ENCODE measurements at regions not wholly inside any gene's neighbourhood (a gene's known extent, or its start where the extent isn't known, plus 50 kb on each side); places are given as distances from the start of the nearest gene placed in this dataset.

- in situ Hi-C loops (cut with MboI) (no loop called here), intact Hi-C loops (cut with micrococcal nuclease) (no loop called here)
- no peaks in the 10 kb centered on the region for H3K4me1 ChIP-seq (replicated peaks in 1 of 2; ENCODE audit: control insufficient read depth in 2 of 2, insufficient read depth in 2 of 2, low read length in 2 of 2)
- no peaks in the 10 kb centered on the region for H3K27me3 ChIP-seq (ENCODE audit: control insufficient read depth in 2 of 2, insufficient read depth in 2 of 2, low read length in 2 of 2)
- H4K20me1 ChIP-seq (replicated peaks; ENCODE audit: control insufficient read depth, insufficient read depth, low read length), result no peaks in the 10 kb centered on the region
- WGBS (ENCODE audit: insufficient coverage, low coverage, missing lambda C conversion rate), result 2% methylated on average over 4 of the region's 4 CpGs
- no peak overlapping the region for H3K4me2 ChIP-seq (ENCODE audit: insufficient read depth, low read length)
- FAIRE-seq (no peak), DNase-seq (ENCODE audit: extremely low read depth in 1 of 4, low spot score in 3 of 4) (no peak), ATAC-seq (no peak)
- H3K27ac ChIP-seq (ENCODE audit: extremely low read depth, low read depth, low read length), result no peak overlapping the region
- H3K4me3 ChIP-seq, result no peak overlapping the region
- ChIA-PET CTCF (ENCODE audit: low intra/inter-chr PET ratio) (no interaction called here), POLR2A (no interaction called here)
- H3K36me3 ChIP-seq (ENCODE audit: control insufficient read depth, insufficient read depth, low read length), result no peaks in the 10 kb centered on the region
- no peak overlapping the region for H3K9ac ChIP-seq (ENCODE audit: insufficient read depth in 1 of 2, low read depth in 2 of 2, low read length in 2 of 2)
- no peaks in the 10 kb centered on the region for H3K9me3 ChIP-seq (replicated peaks; ENCODE audit: control insufficient read depth, insufficient read depth, low read depth, low read length)
- H3K79me2 ChIP-seq (ENCODE audit: control insufficient read depth, insufficient read depth, low read length), result no peaks in the 10 kb centered on the region
- no peaks in the 10 kb centered on the region for H3K9me1 ChIP-seq (ENCODE audit: control insufficient read depth, insufficient read depth, low read length)
- no TSS peak for BruUV-seq (replicated peaks)
- H2AFZ ChIP-seq (ENCODE audit: low read depth, low read length), result no peak overlapping the region
- no peak for TF ChIP-seq TBL1XR1 (IDR thresholded peaks at IDR 0.05; ENCODE audit: low read length in 2 of 2)
- no peak for TF ChIP-seq POLR2A (conservative IDR thresholded peaks at IDR 0.05)
- no peak for TF ChIP-seq MAFG (tag; conservative IDR thresholded peaks at IDR 0.05)
- TF ChIP-seq MYC (IDR thresholded peaks at IDR 0.05; ENCODE audit: low read depth, low read length), result no peak
- no peak for TF ChIP-seq MYC (CRISPR knock-in tag; IDR thresholded peaks at IDR 0.05; ENCODE audit: borderline replicate concordance, low read depth)
- no peak for TF ChIP-seq ARID3B (CRISPR knock-in tag; IDR thresholded peaks at IDR 0.05; ENCODE audit: borderline replicate concordance)
- no peak for TF ChIP-seq ZNF668 (CRISPR knock-in tag; IDR thresholded peaks at IDR 0.05)
- no peak for TF ChIP-seq MTA1 (IDR thresholded peaks at IDR 0.05; ENCODE audit: borderline replicate concordance)
- TF ChIP-seq ARNT (IDR thresholded peaks at IDR 0.05), result no peak
- TF ChIP-seq KAT8 (IDR thresholded peaks at IDR 0.05; ENCODE audit: low read depth), result no peak
- TF ChIP-seq ZNF143 (CRISPR knock-in tag; IDR thresholded peaks at IDR 0.05), result no peak
- TF ChIP-seq ZNF232 (CRISPR knock-in tag; IDR thresholded peaks at IDR 0.05), result no peak
- no peak for TF ChIP-seq PYGO2 (tag; IDR thresholded peaks at IDR 0.05)
- TF ChIP-seq ZC3H11A (IDR thresholded peaks at IDR 0.05; ENCODE audit: low read depth, low read length), result no peak
- TF ChIP-seq CCAR2 (IDR thresholded peaks at IDR 0.05; ENCODE audit: low read depth, low read length), result no peak
Measured at GRCh38 chr5:122605236-122605635, 169.6 kb upstream of the SNX2 start.
